Sigmoid colon (tissue), 6 donors: ENCODE measurements at regions not wholly inside any gene's neighbourhood (a gene's known extent, or its start where the extent isn't known, plus 50 kb on each side); places are given as distances from the start of the nearest gene placed in this dataset.

Source experiments
- DNase-seq: peaks from one replicate; pipeline ENCODE4 v3.0.0-alpha.2; 2019
- H3K27ac ChIP-seq, 4 donors: fragments of 200-600 bp; sonication (generic); one replicate each; pipeline ENCODE4 v1.5.1; 2016 to 2019; ENCODE audit warnings: mild to moderate bottlenecking in 1 of 4
- H3K27me3 ChIP-seq, 3 donors: fragments of 200-600 bp; sonication (generic); one replicate each; pipeline ENCODE4 v1.5.1; 2019; ENCODE audit warnings: mild to moderate bottlenecking in 1 of 3
- H3K36me3 ChIP-seq, 4 donors: fragments of 200-600 bp; sonication (generic); one replicate each; pipeline ENCODE4 v1.5.1; 2016 to 2019
- H3K4me1 ChIP-seq, 4 donors: fragments of 200-600 bp; sonication (generic); one replicate each; pipeline ENCODE4 v1.5.1; 2017 to 2019
- H3K4me3 ChIP-seq, 4 donors: fragments of 200-600 bp; sonication (generic); one replicate each; pipeline ENCODE4 v1.5.1; 2017 to 2019; ENCODE audit warnings: mild to moderate bottlenecking in 2 of 4, moderate library complexity in 1 of 4
- H3K9me3 ChIP-seq, 4 donors: fragments of 200-600 bp in 3 of 4; sonication (generic) in 3 of 4; one replicate each; pipeline versions ENCODE4 v1.5.1 to v1.6.1; 2013 to 2019
- EP300 ChIP-seq, 4 donors: sonication (generic); formaldehyde crosslinking; IDR thresholded peaks; one replicate each; pipeline ENCODE4 v1.6.1; 2017; ENCODE audit warnings: antibody characterized with exemption in 4 of 4
- POLR2A ChIP-seq, 2 donors: fragments of 450-650 bp; IDR thresholded peaks; one replicate each; pipeline ENCODE4 v1.6.1; 2016; ENCODE audit warnings: antibody characterized with exemption in 2 of 2, mild to moderate bottlenecking in 2 of 2, moderate library complexity in 2 of 2
- POLR2AphosphoS5 ChIP-seq, 4 donors: sonication (generic); formaldehyde crosslinking; IDR thresholded peaks; one replicate each; pipeline ENCODE4 v1.6.1; 2017; ENCODE audit warnings: antibody characterized with exemption in 4 of 4
- WGBS, 2 donors: extraction: QIAGEN DNeasy Blood & Tissue Kit; methylation state at CpG; one replicate each; pipeline ENCODE4 v1.1.7; 2013; 5-methylcytosine and 5-hydroxymethylcytosine counted together
- intact Hi-C: fragments of 100-400 bp; cut with DNase I; formaldehyde crosslinking; loops from one replicate; pipeline ENCODE4 v1.15.1; 2023
- TF ChIP-seq, protein P1 (sequence below), 4 experiments: fragments of 450-650 bp in 3 of 4; fragments of 200-600 bp in 1 of 4; IDR thresholded peaks; one replicate each; pipeline ENCODE4 v1.5.1; 2016 to 2019; ENCODE audit warnings: antibody characterized with exemption in 4 of 4, mild to moderate bottlenecking in 3 of 4, moderate library complexity in 2 of 4
- donor health status: healthy with polysubstance abuse.
- donor health status: healthy.

DNA sequence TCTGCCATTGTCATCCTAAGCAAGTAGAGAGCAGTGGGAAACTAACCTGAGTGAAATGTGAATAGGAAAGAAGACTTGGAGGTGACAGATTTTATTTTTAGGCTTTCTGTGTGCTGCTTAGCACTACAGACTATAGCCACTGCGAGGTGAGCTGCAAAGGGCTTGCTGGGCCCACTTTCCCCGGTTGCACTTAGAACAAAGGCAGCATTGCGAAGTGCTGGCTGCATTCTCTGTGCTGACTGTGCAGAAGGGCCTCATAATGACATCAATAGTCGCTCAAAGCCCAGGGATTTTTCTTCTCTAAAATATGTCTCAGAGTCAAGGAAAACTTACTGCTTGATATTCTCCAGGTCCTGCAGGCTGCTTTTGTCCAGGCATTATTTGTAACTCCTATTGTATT is 592.1 kb downstream of the TDRD15 start:
- no peak for TF ChIP-seq POLR2A (IDR thresholded peaks at IDR 0.05)
- Histone ChIP-seq H3K27ac (no peak overlapping the region), H3K9me3 (peaks cover 0 to 3% (median under 1%) of the 10 kb centered on the region in 4 donors), H3K4me1 (no peaks in the 10 kb centered on the region), H3K36me3 (no peaks in the 10 kb centered on the region), H3K27me3 (no peaks in the 10 kb centered on the region), H3K4me3 (no peak overlapping the region)
- 50 to 66% methylated on average over 4 of the region's 4 CpGs for WGBS, 2 donors
- no peak for DNase-seq
- intact Hi-C loops: no loop called here

DNA sequence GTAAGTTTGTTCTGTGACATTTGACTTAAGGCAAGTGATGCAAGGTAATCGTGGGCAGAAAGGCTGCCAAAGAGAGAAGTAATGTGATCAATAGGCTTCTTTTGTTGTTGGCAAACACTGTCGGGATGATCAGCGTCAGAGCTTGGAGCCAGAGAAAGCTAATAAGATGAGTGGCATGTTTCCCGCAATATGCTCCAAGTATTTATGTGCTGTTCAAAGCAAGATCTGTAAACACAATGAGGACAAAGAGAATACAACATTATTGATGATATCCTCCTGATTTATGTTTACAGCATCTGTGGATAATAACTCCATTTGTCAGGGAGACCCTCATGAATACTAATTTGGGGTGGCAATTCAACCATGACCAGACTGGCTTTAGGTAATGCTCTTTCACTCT is 603.3 kb downstream of the TDRD15 start:
- Histone ChIP-seq H3K4me1 (no peaks in the 10 kb centered on the region), H3K4me3 (no peak overlapping the region), H3K9me3 (no peaks in the 10 kb centered on the region), H3K27ac (no peak overlapping the region), H3K36me3 (no peaks in the 10 kb centered on the region), H3K27me3 (no peaks in the 10 kb centered on the region)
- intact Hi-C loops: no loop called here
- 43 to 57% methylated on average over 4 of the region's 4 CpGs for WGBS, 2 donors
- no peak for DNase-seq
- TF ChIP-seq, protein P1, sequence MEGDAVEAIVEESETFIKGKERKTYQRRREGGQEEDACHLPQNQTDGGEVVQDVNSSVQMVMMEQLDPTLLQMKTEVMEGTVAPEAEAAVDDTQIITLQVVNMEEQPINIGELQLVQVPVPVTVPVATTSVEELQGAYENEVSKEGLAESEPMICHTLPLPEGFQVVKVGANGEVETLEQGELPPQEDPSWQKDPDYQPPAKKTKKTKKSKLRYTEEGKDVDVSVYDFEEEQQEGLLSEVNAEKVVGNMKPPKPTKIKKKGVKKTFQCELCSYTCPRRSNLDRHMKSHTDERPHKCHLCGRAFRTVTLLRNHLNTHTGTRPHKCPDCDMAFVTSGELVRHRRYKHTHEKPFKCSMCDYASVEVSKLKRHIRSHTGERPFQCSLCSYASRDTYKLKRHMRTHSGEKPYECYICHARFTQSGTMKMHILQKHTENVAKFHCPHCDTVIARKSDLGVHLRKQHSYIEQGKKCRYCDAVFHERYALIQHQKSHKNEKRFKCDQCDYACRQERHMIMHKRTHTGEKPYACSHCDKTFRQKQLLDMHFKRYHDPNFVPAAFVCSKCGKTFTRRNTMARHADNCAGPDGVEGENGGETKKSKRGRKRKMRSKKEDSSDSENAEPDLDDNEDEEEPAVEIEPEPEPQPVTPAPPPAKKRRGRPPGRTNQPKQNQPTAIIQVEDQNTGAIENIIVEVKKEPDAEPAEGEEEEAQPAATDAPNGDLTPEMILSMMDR (IDR thresholded peaks at IDR 0.05): no peak
- TF ChIP-seq EP300 (IDR thresholded peaks at IDR 0.05) (no peak), POLR2AphosphoS5 (IDR thresholded peaks at IDR 0.05) (no peak), POLR2A (IDR thresholded peaks at IDR 0.05) (no peak)

DNA sequence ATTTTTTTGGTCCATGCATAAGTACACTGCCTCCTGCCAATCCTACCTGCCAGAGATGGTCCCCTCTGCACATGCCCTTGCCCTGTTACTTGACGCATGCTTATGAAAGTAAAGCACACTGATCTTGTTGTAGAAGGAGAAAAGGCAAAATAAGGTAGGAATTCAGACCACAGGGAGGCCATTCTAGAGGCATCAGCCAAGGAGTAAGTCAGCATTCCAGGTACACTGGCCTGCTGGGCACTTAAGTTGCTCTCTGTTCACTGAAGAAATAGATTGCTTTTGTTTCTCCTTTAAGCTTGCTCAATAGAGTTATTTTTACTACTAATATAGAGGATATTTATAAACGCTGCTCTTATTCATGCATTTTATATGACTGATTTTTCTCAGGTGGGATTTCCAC is 604.4 kb downstream of the TDRD15 start:
- no peak for DNase-seq
- H3K4me1 ChIP-seq: no peaks in the 10 kb centered on the region
- no peaks in the 10 kb centered on the region for H3K27me3 ChIP-seq
- H3K36me3 ChIP-seq: no peaks in the 10 kb centered on the region
- TF ChIP-seq POLR2AphosphoS5 (IDR thresholded peaks at IDR 0.05): no peak
- TF ChIP-seq POLR2A (IDR thresholded peaks at IDR 0.05): no peak
- TF ChIP-seq, protein P1 (IDR thresholded peaks at IDR 0.05): no peak
- TF ChIP-seq EP300 (IDR thresholded peaks at IDR 0.05): no peak
- no peak overlapping the region for H3K27ac ChIP-seq
- 93 to 96% methylated on average over 2 of the region's 2 CpGs for WGBS, 2 donors
- no peak overlapping the region for H3K4me3 ChIP-seq
- H3K9me3 ChIP-seq: no peaks in the 10 kb centered on the region
- intact Hi-C loops: no loop called here

DNA sequence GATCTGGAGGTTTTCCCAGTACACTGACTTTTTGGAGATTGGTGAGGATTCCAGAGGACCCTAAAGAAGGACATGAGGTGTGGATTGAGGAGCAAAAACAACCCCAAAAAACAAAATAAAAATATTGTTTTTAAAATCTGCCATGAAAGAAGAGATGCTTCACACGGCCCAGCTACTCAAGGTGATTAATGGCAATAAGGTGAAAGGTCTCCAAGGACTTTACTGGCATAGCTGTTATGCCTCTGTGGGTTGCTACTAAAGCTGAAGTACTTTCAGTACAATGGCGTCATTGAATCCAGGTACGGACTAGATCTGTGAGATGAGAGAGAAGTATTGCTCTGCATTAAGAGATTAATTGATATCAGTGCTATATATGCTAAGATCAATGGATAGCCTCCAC is 606.4 kb downstream of the TDRD15 start:
- no peak for DNase-seq
- Histone ChIP-seq H3K27me3 (no peaks in the 10 kb centered on the region), H3K9me3 (no peaks in the 10 kb centered on the region), H3K27ac (no peak overlapping the region), H3K4me1 (no peaks in the 10 kb centered on the region), H3K36me3 (no peaks in the 10 kb centered on the region), H3K4me3 (no peak overlapping the region)
- WGBS, 2 donors: 76 to 77% methylated on average over 3 of the region's 3 CpGs
- TF ChIP-seq, protein P1 (IDR thresholded peaks at IDR 0.05): no peak
- no peak for TF ChIP-seq EP300 (IDR thresholded peaks at IDR 0.05)
- no peak for TF ChIP-seq POLR2A (IDR thresholded peaks at IDR 0.05)
- TF ChIP-seq POLR2AphosphoS5 (IDR thresholded peaks at IDR 0.05): no peak
- intact Hi-C loops: no loop called here

DNA sequence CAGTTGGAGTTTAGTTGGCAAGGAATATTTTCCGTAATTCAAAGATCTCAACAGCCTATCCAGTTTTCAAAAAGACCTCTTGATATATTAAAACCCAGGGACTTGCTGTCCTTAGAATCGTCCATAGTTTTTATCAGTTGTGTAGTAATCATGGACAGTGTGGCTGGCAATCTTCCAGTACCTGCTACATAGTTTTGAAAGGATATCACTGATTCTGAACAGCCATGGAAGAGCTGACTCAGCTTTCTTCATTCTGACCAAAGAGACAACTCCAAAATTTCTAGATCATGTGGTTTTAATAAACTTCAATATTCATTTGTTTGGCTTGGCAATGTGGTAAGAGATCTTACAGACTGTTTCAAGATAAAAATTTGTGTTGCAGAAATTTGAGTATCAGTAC is 616.7 kb downstream of the TDRD15 start:
- Histone ChIP-seq H3K36me3 (no peaks in the 10 kb centered on the region), H3K4me3 (no peak overlapping the region), H3K27ac (no peak overlapping the region), H3K4me1 (no peaks in the 10 kb centered on the region), H3K27me3 (no peaks in the 10 kb centered on the region), H3K9me3 (no peaks in the 10 kb centered on the region)
- TF ChIP-seq EP300 (IDR thresholded peaks at IDR 0.05) (no peak), POLR2A (IDR thresholded peaks at IDR 0.05) (no peak), POLR2AphosphoS5 (IDR thresholded peaks at IDR 0.05) (no peak)
- TF ChIP-seq, protein P1 (IDR thresholded peaks at IDR 0.05): no peak
- DNase-seq: no peak
- intact Hi-C loops: no loop called here
- 73 to 78% methylated on average over 2 of the region's 2 CpGs for WGBS, 2 donors
